Frontal cortex (tissue), 3 donors: ENCODE measurements at regions not wholly inside any gene's neighbourhood (a gene's known extent, or its start where the extent isn't known, plus 50 kb on each side); places are given as distances from the start of the nearest gene placed in this dataset.
"Not testable (repeated sequence)": the region's sequence is repeated elsewhere in the genome, so short reads cannot be mapped to it uniquely, and the experiment has no call there.

Source experiments
- DNase-seq, 2 donors: peaks; one replicate each; pipeline ENCODE4 v3.0.0; 2012; ENCODE audit warnings: low spot score in 2 of 2
- FAIRE-seq: peaks from 2 replicates; lab custom pipeline; 2012; peaks lifted over from hg19 to GRCh38; lab: Jason Lieb, UNC
- donor health status: control.
- donor health status: control.
- donor health status: control.

- DNase-seq (no peak), FAIRE-seq (no peak)
Measured at GRCh38 chr3:23701716-23702597, 103.8 kb upstream of the UBE2E1 start.

GRCh38 chr3:23704298-23704697 lies 101.5 kb upstream of the UBE2E1 start:
- no peak for DNase-seq
- FAIRE-seq, result no peak

GRCh38 chr3:23706111-23706510 lies 99.6 kb upstream of the UBE2E1 start:
- no peak for FAIRE-seq

GRCh38 chr3:23709987-23710386 lies 95.8 kb upstream of the UBE2E1 start:
- no peak for FAIRE-seq
- no peak for DNase-seq

More at GRCh38 chr3:23706111-23706510, 99.6 kb upstream of the UBE2E1 start:
- no peak for DNase-seq

DNA sequence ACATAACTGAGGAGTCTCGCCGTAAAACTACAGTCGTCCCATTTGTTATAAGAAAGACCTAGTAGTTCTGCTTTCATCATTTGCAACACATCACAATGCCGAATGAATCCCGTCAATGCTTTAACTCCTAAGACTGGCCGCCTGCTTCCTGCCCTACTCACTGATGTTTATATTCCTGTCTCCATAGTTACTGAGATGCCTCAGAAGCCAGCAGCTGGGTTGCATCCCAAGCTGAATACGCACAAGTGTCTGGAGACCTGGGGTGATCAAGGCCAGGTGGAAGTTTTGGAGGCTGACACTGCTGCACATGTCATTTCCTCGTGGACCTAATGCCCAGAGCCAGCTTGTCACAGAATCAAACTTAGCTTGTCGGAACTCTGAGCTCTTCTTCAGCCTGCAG lies 95.2 kb upstream of the UBE2E1 start:
- DNase-seq (no peak), FAIRE-seq (no peak)

DNA sequence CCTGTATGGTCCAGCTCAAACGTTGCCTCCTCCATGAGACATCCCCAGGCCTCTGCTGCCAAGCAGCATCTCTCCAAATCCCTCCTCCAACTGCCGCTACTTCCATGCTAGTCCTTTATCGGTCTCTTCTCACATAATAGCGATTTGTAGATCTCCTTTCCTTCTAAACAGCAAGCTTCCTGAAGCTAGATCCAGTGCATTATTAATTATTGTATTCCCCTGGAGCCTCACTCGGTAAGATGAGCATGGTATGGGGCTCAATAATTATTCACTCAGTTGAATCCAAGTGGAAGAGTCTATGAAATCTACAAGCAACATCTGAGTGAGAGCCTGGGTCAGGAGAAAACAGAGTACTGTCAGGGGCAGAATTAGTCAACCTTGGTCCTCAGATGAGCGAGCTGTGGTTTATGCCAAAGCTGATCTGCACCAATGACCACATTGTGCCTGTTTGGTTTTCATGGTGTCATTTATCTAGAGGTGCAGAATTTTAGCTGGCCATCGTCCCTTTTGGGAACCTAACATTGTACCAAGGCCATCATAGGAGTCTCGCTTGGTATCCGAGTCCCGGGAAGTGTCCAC lies 93.8 kb upstream of the UBE2E1 start:
- DNase-seq (no peak), FAIRE-seq (no peak)

DNA sequence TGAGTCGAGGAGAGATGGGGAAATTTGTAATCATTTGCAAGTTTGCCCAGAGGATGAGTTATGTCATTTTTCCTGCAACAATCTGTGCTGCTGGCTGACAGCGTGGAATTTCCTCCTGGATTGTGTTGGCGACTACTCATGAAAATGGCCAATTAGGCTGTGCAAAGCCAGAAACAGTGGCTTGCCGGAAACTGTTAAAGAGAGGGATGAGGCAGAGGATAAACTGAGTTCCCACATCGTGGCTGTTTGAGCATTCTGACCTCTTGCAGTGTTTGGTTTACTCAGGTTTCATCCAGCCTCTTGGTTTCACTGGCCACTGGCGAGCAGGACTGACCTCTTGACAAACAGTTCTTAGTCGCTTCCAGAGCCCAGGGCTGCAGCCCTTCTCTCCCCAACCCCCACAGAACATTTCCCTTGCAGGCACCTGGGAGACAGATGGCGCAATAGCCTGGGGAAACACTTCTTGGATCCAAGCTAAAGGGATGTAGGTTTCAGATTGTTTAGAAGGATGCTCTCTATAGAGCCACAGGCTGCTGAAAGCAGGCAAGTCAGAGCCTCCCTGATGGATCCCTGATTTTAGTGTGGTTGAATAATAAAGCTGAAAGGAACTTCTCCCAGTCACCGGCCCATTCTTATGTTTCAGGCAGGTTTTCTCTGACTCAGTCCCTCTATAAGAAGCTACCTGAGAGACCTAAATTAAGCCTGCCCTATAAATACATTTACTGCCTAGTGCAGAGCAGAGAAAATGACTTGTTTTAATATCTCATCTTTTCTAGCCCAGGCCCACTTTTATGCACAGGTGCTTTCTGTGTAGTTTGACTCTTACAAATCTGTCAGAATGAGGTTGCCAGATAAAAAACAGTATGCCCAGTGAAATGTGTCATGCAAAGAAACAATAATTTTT lies 92.8 kb upstream of the UBE2E1 start:
- DNase-seq (no peak), FAIRE-seq (no peak)

- FAIRE-seq (no peak), DNase-seq (no peak)
Measured at GRCh38 chr3:23713641-23714040, 92.1 kb upstream of the UBE2E1 start.

GRCh38 chr3:23720059-23720458 lies 85.7 kb upstream of the UBE2E1 start:
- FAIRE-seq (no peak), DNase-seq (no peak)

DNA sequence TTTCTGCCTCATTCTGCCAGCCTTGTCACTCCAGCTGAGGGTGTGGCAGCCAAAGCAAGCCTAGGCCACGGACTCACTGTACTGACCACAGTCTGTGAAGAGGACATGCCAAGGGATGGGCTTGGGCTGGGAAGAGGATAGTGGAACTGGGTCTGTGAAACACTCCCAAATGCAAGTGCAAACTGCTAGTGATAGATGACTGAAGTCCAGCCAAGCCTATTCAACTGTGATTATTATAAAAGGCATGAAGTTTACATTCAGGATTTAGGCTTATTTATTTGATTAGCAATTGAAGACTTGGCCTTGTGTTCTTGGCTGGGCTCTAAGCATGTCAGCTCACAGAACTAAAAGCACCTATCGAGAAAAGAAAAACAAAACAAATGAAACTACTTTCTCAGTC lies 84.9 kb upstream of the UBE2E1 start:
- DNase-seq (no peak), FAIRE-seq (no peak)

DNA sequence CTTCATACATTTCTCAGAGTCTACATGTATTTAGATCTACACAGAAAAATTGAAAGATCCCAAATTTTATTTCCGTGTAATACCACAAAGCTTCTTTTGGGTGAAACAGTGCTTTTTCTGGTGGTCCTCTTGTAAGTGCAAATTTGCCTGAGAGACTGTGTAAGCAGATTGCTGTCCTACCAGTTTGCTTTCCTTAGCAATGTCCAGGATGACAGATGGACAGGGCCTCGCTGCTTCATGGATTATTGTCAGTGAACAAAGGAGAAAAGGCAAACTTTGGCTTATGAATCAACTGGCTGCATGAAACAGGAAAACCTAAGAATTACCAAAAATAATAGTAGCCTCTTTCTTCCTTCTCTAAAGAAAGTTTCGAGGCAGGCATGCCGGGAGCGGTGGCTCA lies 82.6 kb upstream of the UBE2E1 start:
- DNase-seq (no peak), FAIRE-seq (no peak)

DNA sequence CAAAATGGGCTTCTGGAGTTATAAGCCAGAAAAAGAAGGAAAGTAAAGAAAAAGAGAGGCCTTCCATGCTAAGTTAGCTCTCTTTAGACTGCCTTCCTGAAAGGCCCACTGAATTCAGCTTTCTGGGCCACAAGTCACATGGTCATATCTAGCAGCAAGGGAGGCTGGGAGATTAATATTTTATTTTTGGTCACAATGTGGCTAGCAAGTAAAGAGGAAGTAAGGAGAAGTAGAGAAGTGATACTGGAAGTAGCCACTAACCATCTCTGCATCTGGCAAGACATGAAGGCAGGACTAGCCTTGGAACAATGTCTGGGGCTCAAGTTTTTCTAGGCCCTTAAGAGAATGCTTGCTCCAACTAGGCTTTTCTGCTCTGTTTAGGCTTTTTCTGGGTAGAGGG lies 81.8 kb upstream of the UBE2E1 start:
- DNase-seq (no peak), FAIRE-seq (no peak)

- no peak for DNase-seq
- FAIRE-seq, result no peak
Measured at GRCh38 chr3:23726811-23727548, 78.8 kb upstream of the UBE2E1 start.

- FAIRE-seq, result no peak
- no peak for DNase-seq
Measured at GRCh38 chr3:23728601-23729117, 77.1 kb upstream of the UBE2E1 start.

GRCh38 chr3:23729362-23729761 lies 76.4 kb upstream of the UBE2E1 start:
- DNase-seq, FAIRE-seq: not testable (repeated sequence)

- FAIRE-seq (no peak), DNase-seq (no peak)
Measured at GRCh38 chr3:23734481-23734880, 71.3 kb upstream of the UBE2E1 start.

GRCh38 chr3:23735062-23735461 lies 70.7 kb upstream of the UBE2E1 start:
- FAIRE-seq (no peak), DNase-seq (no peak)

DNA sequence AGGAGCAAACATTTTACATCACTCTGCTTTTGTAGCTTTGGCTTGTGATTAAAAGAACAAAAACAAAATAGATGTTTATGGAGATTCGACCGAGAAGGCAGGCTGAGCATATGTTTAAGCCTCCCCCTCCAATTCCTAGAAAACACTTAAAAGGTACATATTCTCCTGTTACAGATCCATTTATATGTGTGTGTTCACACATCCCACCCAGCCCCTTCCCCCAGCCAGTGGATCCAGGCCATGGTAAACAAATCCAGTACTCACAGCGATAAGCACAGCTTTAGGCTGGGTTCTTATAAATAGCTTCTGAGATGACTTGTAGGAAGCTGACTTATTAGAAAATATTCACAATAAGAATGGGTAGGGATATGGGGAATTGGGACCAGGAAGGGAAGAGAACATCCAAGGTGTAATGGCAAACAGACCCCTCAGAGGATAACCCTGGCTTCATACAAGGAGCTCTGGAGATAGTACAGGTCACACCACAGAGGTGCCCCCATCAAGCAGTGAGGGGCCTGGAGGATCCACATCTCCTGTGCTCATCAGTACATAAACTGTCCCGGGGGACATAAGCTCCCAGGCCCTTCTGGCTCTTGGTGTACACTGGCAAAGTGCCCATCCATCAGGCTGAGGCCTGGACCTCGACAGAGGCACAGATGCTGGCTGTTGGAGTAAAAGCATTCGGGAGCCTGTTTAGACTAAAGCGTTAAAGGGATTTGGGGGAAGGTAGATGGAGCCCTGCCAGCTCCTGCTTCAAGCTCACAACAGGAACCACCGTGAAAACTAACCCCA lies 70.0 kb upstream of the UBE2E1 start:
- FAIRE-seq, result no peak
- DNase-seq, result no peak

DNA sequence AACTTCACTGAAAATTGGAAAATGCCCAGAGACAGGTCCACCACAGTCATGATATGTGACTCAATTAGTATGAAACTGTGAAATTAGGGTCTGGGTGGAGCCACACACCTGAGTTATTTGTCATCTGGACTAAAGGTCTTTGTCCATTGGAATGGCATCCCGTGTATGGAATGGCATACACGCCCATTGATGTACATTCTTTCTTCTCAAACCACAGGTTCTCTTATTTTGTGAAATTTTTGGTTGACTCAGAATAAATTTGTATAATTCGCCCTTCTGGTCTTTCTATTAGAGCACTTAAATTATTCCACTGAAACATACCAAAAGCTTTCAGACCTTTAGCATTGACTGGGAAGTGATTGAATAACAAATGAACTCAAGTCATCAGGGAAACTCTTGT lies 66.8 kb upstream of the UBE2E1 start:
- FAIRE-seq, result no peak
- no peak for DNase-seq
